ENCODE measurements at regions not wholly inside any gene's neighbourhood (a gene's known extent, or its start where the extent isn't known, plus 50 kb on each side); places are given as distances from the start of the nearest gene placed in this dataset.

GRCh38 chr6:164331026-164331425 is 916.5 kb downstream of the QKI start:
- 0% methylated on average over 2 of the region's 2 CpGs for WGBS (ENCODE audit: insufficient coverage, low coverage, missing lambda C conversion rate)
- BruUV-seq (replicated peaks), result no TSS peak
- Histone ChIP-seq H3K9me3 (replicated peaks; ENCODE audit: control insufficient read depth, insufficient read depth, low read depth, low read length) (no peaks in the 10 kb centered on the region), H3K27ac (ENCODE audit: extremely low read depth, low read depth, low read length) (no peak overlapping the region), H3K4me2 (ENCODE audit: insufficient read depth, low read length) (no peak overlapping the region), H3K9me1 (ENCODE audit: control insufficient read depth, insufficient read depth, low read length) (no peaks in the 10 kb centered on the region), H3K4me1 (replicated peaks in 1 of 2; ENCODE audit: control insufficient read depth in 2 of 2, insufficient read depth in 2 of 2, low read length in 2 of 2) (no peaks in the 10 kb centered on the region; a peak in 1 of 5 replicates), H4K20me1 (replicated peaks; ENCODE audit: control insufficient read depth, insufficient read depth, low read length) (no peaks in the 10 kb centered on the region), H2AFZ (ENCODE audit: low read depth, low read length) (no peak overlapping the region), H3K4me3 (no peak overlapping the region), H3K9ac (ENCODE audit: insufficient read depth in 1 of 2, low read depth in 2 of 2, low read length in 2 of 2) (no peak overlapping the region), H3K79me2 (ENCODE audit: control insufficient read depth, insufficient read depth, low read length) (peaks cover 97% of the 10 kb centered on the region), H3K36me3 (ENCODE audit: control insufficient read depth, insufficient read depth, low read length) (peaks cover 10% of the 10 kb centered on the region; the same call in 2 of the 3 replicates), H3K27me3 (ENCODE audit: control insufficient read depth in 2 of 2, insufficient read depth in 2 of 2, low read length in 2 of 2) (no peaks in the 10 kb centered on the region)
- ChIA-PET POLR2A (no interaction called here), CTCF (ENCODE audit: low intra/inter-chr PET ratio) (no interaction called here)
- ATAC-seq, result peak; percentile 63
- in situ Hi-C loops (cut with MboI), result no loop called here
- peak in 1 of 4 experiments; percentile 18 for DNase-seq (ENCODE audit: extremely low read depth in 1 of 4, low spot score in 3 of 4)
- intact Hi-C loops (cut with micrococcal nuclease), result loop anchor here (10.0 kb wide), 1 partner anchor 74 kb away; no protein-coding TSS in a partner anchor
- peak; percentile 41; the same call in 1 of the 2 replicates for TF ChIP-seq GABPA (tag; conservative IDR thresholded peaks at IDR 0.05; ENCODE audit: low read depth)
- peak in 1 of 2 experiments; percentile 46; a peak in 1 of 4 replicates for TF ChIP-seq ETV6 (IDR thresholded peaks at IDR 0.05; ENCODE audit: borderline replicate concordance in 1 of 2, low read depth in 2 of 2, low read length in 1 of 2)
- no peak for TF ChIP-seq ETV6 (CRISPR knock-in tag; IDR thresholded peaks at IDR 0.05; ENCODE audit: borderline replicate concordance)
- peak; percentile 31; the same call in 1 of the 2 replicates for TF ChIP-seq RBFOX2 (IDR thresholded peaks at IDR 0.05; ENCODE audit: low read depth, low read length)
- TF ChIP-seq TCF3 (CRISPR knock-in tag; IDR thresholded peaks at IDR 0.05), result no peak
- no peak for TF ChIP-seq HDGF (IDR thresholded peaks at IDR 0.05)
- TF ChIP-seq DPF2 (IDR thresholded peaks at IDR 0.05), result 0 out of 2 replicates have a peak, but pooled peaks have one; percentile 22
- TF ChIP-seq ETV1 (tag; conservative IDR thresholded peaks at IDR 0.05; ENCODE audit: low read depth), result peak; percentile 84
- TF ChIP-seq CEBPB (tag; IDR thresholded peaks at IDR 0.05), result peak; percentile 44; the same call in 1 of the 2 replicates
- TF ChIP-seq HCFC1 (IDR thresholded peaks at IDR 0.05; ENCODE audit: low read depth, low read length), result no peak
- TF ChIP-seq CEBPG (CRISPR knock-in tag; IDR thresholded peaks at IDR 0.05), result no peak
- TF ChIP-seq CEBPG (tag; conservative IDR thresholded peaks at IDR 0.05 in 1 of 2, IDR thresholded peaks at IDR 0.05 in 1 of 2), result 0 out of 4 replicates have a peak, but pooled peaks of 1 of the 2 experiments have one; percentile 16
- TF ChIP-seq ZNF592 (IDR thresholded peaks at IDR 0.05), result peak; percentile 41; the same call in 1 of the 2 replicates
- 0 out of 2 replicates have a peak, but pooled peaks have one; percentile 19 for TF ChIP-seq ARID1B (IDR thresholded peaks at IDR 0.05)
- FAIRE-seq, result no peak

All from K562 (cell line).